Chondrocyte (in vitro differentiated cells): ENCODE measurements at regions not wholly inside any gene's neighbourhood (a gene's known extent, or its start where the extent isn't known, plus 50 kb on each side); places are given as distances from the start of the nearest gene placed in this dataset.
A peak's percentile ranks its signal among the peaks of the same experiment; 100 is the strongest.

Source experiments
- DNase-seq: peaks from one replicate; pipeline ENCODE4 v3.0.0; 2021; ENCODE audit warnings: mixed read lengths, low spot score
- H3K27ac Mint-ChIP-seq: one replicate; pipeline ENCODE4 v1.8.0; 2021; ENCODE audit warnings: mild to moderate bottlenecking, moderate library complexity, mixed read lengths; ENCODE audit not compliant: unreplicated experiment
- H3K27me3 Mint-ChIP-seq: 2 replicates; pipeline ENCODE4 v1.8.0; 2021; ENCODE audit warnings: low read depth, mixed read lengths
- H3K36me3 Mint-ChIP-seq: 2 replicates; pipeline ENCODE4 v1.8.0; 2021; ENCODE audit warnings: low read depth, mixed read lengths
- H3K4me1 Mint-ChIP-seq: 2 replicates; pipeline ENCODE4 v1.8.0; 2021; ENCODE audit warnings: low read depth, mild to moderate bottlenecking, mixed read lengths
- H3K4me3 Mint-ChIP-seq: one replicate; pipeline ENCODE4 v1.8.0; 2021; ENCODE audit warnings: mild to moderate bottlenecking, moderate library complexity, mixed read lengths; ENCODE audit not compliant: unreplicated experiment
- H3K9me3 Mint-ChIP-seq: 2 replicates; pipeline ENCODE4 v1.8.0; 2021; ENCODE audit warnings: low read depth, mixed read lengths
- CTCF ChIP-seq: fragments of 200-600 bp; sonication (generic); IDR thresholded peaks from 2 replicates; pipeline ENCODE4 v1.5.0; 2021; ENCODE audit warnings: antibody characterized with exemption, mild to moderate bottlenecking, moderate library complexity

DNA sequence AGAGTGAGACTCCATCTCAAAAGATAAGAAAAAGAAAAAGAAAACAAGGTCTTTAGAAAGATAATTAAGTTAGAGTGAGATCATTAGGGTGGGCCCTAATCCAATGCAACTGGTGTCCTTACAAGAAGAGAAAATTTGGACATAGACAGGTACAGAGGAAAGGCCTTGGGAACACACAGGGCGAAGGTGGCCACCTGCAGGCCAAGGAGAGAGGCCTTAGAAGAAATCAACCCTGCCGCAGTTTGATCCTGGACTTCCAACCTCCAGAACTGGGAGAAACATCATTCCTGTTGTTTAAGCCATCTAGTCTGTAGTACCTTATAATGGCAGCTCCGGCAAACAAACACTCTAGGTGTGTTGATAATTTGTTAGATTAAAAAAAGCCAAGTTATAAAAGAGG is 491.9 kb downstream of the MED13L start:
- no peaks in the 10 kb centered on the region for H3K27me3 Mint-ChIP-seq

GRCh38 chr12:115776399-115776798 is 501.1 kb downstream of the MED13L start:
- no peaks in the 10 kb centered on the region for H3K36me3 Mint-ChIP-seq
- no peak for TF ChIP-seq CTCF
- no peak overlapping the region for H3K27ac Mint-ChIP-seq
- no peak overlapping the region for H3K4me3 Mint-ChIP-seq
- no peaks in the 10 kb centered on the region for H3K27me3 Mint-ChIP-seq
- DNase-seq = no peak
- H3K9me3 Mint-ChIP-seq = peaks cover 8% of the 10 kb centered on the region
- H3K4me1 Mint-ChIP-seq = no peaks in the 10 kb centered on the region

More for the DNA sequence above, 491.9 kb downstream of the MED13L start:
- no peak for DNase-seq
- no peaks in the 10 kb centered on the region for H3K4me1 Mint-ChIP-seq
- no peaks in the 10 kb centered on the region for H3K36me3 Mint-ChIP-seq
- H3K4me3 Mint-ChIP-seq = no peak overlapping the region
- H3K27ac Mint-ChIP-seq = no peak overlapping the region
- TF ChIP-seq CTCF = no peak
- peaks cover 27% of the 10 kb centered on the region for H3K9me3 Mint-ChIP-seq

DNA sequence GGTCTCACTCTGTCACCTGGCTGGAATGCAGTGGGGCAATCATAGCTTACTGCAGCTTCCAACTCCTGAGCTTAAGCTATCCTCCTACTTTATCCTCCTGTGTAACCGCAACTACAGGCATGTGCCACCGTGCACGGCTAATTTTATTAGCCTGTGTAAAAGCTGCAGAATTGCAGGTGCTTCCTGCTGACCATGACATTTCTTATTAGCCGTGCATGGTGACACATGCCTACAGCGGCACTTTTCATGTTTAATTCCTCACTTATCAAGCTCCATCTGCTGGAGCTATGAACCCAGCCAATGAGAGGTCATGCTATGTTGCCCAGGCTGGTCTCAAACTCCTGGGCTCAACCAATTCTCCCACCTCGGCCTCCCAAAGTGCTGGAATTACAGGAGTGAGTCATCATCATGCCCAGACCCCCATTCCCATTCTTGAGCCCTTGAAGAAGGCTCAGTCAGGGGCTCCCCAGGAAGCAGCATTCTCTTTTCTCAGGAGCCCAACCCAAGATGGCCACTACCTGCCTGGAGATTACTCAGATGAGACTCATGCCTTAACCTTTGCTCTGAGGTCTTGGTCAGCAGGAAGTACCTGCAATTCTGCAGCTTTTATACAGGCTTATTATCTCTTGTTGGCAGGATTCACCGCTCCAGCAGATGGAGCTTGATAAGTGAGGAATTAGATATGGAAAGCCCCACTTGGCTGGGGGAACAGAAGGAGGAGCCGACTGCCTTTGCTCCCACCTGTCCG is 503.2 kb downstream of the MED13L start:
- H3K4me1 Mint-ChIP-seq = no peaks in the 10 kb centered on the region
- TF ChIP-seq CTCF = no peak
- peaks cover 8% of the 10 kb centered on the region for H3K9me3 Mint-ChIP-seq
- no peak for DNase-seq
- no peak overlapping the region for H3K27ac Mint-ChIP-seq
- no peaks in the 10 kb centered on the region for H3K36me3 Mint-ChIP-seq
- no peaks in the 10 kb centered on the region for H3K27me3 Mint-ChIP-seq
- H3K4me3 Mint-ChIP-seq = no peak overlapping the region

GRCh38 chr12:115771601-115772000 is 505.9 kb downstream of the MED13L start:
- H3K27me3 Mint-ChIP-seq = no peaks in the 10 kb centered on the region
- H3K4me3 Mint-ChIP-seq = no peak overlapping the region
- no peak for TF ChIP-seq CTCF
- no peaks in the 10 kb centered on the region for H3K36me3 Mint-ChIP-seq
- no peaks in the 10 kb centered on the region for H3K4me1 Mint-ChIP-seq
- no peak for DNase-seq
- peaks cover 8% of the 10 kb centered on the region for H3K9me3 Mint-ChIP-seq
- no peak overlapping the region for H3K27ac Mint-ChIP-seq

- H3K4me3 Mint-ChIP-seq = no peak overlapping the region
- H3K27me3 Mint-ChIP-seq = no peaks in the 10 kb centered on the region
- H3K9me3 Mint-ChIP-seq = peaks cover 8% of the 10 kb centered on the region
- no peaks in the 10 kb centered on the region for H3K36me3 Mint-ChIP-seq
- no peaks in the 10 kb centered on the region for H3K4me1 Mint-ChIP-seq
- DNase-seq = no peak
- H3K27ac Mint-ChIP-seq = no peak overlapping the region
- peak; percentile 24 for TF ChIP-seq CTCF
Measured at GRCh38 chr12:115771065-115771464, 506.4 kb downstream of the MED13L start.
